GM12891 (cell line): ENCODE measurements at regions not wholly inside any gene's neighbourhood (a gene's known extent, or its start where the extent isn't known, plus 50 kb on each side); places are given as distances from the start of the nearest gene placed in this dataset.
"Not testable (repeated sequence)": the region's sequence is repeated elsewhere in the genome, so short reads cannot be mapped to it uniquely, and the experiment has no call there.

Experiments used
- PAX5 ChIP-seq: IDR thresholded peaks from 2 replicates; pipeline ENCODE4 v1.6.1; 2011; ENCODE audit warnings: low read length, moderate library complexity, mild to moderate bottlenecking; ENCODE audit not compliant: insufficient read depth, severe bottlenecking
- POLR2A ChIP-seq: IDR thresholded peaks from 2 replicates; pipeline ENCODE4 v1.6.1; 2011; ENCODE audit warnings: low read depth, low read length, control low read depth
- POLR2AphosphoS5 ChIP-seq: IDR thresholded peaks from 2 replicates; pipeline ENCODE4 v1.6.1; 2011; ENCODE audit warnings: low read depth, low read length, control low read depth
- POU2F2 ChIP-seq: IDR thresholded peaks from 2 replicates; pipeline ENCODE4 v1.6.1; 2011; ENCODE audit warnings: low read depth, mild to moderate bottlenecking, control low read depth, low read length, moderate library complexity
- SPI1 ChIP-seq: IDR thresholded peaks from 2 replicates; pipeline ENCODE4 v1.6.1; 2011; ENCODE audit warnings: low read depth, low read length, control low read depth
- TAF1 ChIP-seq: IDR thresholded peaks from 2 replicates; pipeline ENCODE4 v1.6.1; 2011; ENCODE audit warnings: low read depth, low read length, control low read depth

DNA sequence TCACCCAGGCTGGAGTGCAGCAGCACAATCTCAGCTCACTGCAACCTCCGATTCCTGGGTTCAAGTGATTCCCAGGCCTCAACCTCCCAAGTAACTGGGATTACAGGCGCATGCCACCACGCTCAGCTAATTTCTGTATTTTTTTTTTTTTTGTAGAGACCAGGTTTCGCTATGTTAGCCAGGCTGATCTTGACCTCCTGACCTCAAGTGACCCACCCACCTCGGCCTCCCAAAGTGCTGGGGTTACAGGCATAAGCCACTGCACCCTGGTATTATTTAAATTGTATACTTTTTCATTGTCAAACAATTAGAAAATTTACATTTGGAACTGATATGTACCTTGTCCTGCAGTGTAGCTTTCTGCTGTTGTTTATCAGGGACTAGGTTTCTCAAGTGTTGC, 111.3 kb upstream of the ZSWIM2 start:
- TF ChIP-seq POLR2AphosphoS5, POLR2A, TAF1, SPI1, PAX5, POU2F2: not testable (repeated sequence)
